Midbrain (tissue), 1 donor: ENCODE measurements at regions not wholly inside any gene's neighbourhood (a gene's known extent, or its start where the extent isn't known, plus 50 kb on each side); places are given as distances from the start of the nearest gene placed in this dataset.
A peak's percentile ranks its signal among the peaks of the same experiment; 100 is the strongest.

Source experiments
- DNase-seq: peaks from one replicate; lab custom pipeline; 2025; lab: John Stamatoyannopoulos, UW

GRCh38 chr10:92747066-92747465 lies 57.3 kb downstream of the HHEX start:
- DNase-seq: no peak

- no peak for DNase-seq
Observed at GRCh38 chr10:92747600-92747999, 57.8 kb downstream of the HHEX start.

- no peak for DNase-seq
Observed at GRCh38 chr10:92750791-92751533, 61.2 kb downstream of the HHEX start.

- DNase-seq: no peak
Observed at GRCh38 chr10:92751534-92751811, 61.7 kb downstream of the HHEX start.

GRCh38 chr10:92751827-92752226 lies 62.1 kb downstream of the HHEX start:
- no peak for DNase-seq

- DNase-seq: no peak
Observed at GRCh38 chr10:92753865-92754264, 64.1 kb downstream of the HHEX start.

GRCh38 chr10:92755725-92756124 lies 66.0 kb downstream of the HHEX start:
- no peak for DNase-seq

GRCh38 chr10:92756201-92757065 lies 66.7 kb downstream of the HHEX start:
- DNase-seq: no peak

GRCh38 chr10:92757066-92757710 lies 67.4 kb downstream of the HHEX start:
- DNase-seq: peak; percentile 70

- no peak for DNase-seq
Observed at GRCh38 chr10:92757711-92758104, 68.0 kb downstream of the HHEX start.

GRCh38 chr10:92758594-92758993 lies 68.8 kb downstream of the HHEX start:
- no peak for DNase-seq

- no peak for DNase-seq
Observed at GRCh38 chr10:92760609-92761008, 70.9 kb downstream of the HHEX start.

GRCh38 chr10:92761571-92761970 lies 71.8 kb downstream of the HHEX start:
- DNase-seq: no peak

- DNase-seq: no peak
Observed at GRCh38 chr10:92763634-92764155, 73.9 kb downstream of the HHEX start.

GRCh38 chr10:92766451-92766850 lies 76.7 kb downstream of the HHEX start:
- no peak for DNase-seq

- no peak for DNase-seq
Observed at GRCh38 chr10:92768104-92768503, 78.3 kb downstream of the HHEX start.

GRCh38 chr10:92773776-92774175 lies 74.5 kb upstream of the EXOC6 start:
- DNase-seq: no peak

GRCh38 chr10:92778091-92778490 lies 70.2 kb upstream of the EXOC6 start:
- DNase-seq: no peak

GRCh38 chr10:92785118-92785517 lies 63.2 kb upstream of the EXOC6 start:
- DNase-seq: no peak

GRCh38 chr10:92787557-92788152 lies 60.7 kb upstream of the EXOC6 start:
- DNase-seq: no peak

- no peak for DNase-seq
Observed at GRCh38 chr10:92789067-92789466, 59.3 kb upstream of the EXOC6 start.

GRCh38 chr10:92789786-92790185 lies 58.5 kb upstream of the EXOC6 start:
- no peak for DNase-seq
